ENCODE measurements at regions not wholly inside any gene's neighbourhood (a gene's known extent, or its start where the extent isn't known, plus 50 kb on each side); places are given as distances from the start of the nearest gene placed in this dataset.

- 0 out of 4 replicates have a peak overlapping the region, but pooled peaks of 1 of the 2 experiments have one; percentile 36 for H4K8ac ChIP-seq (ENCODE audit: low read depth in 2 of 2, low read length in 2 of 2)
- H3K9ac ChIP-seq (ENCODE audit: low read depth, low read length): no peak overlapping the region
- POLR2A ChIA-PET (ENCODE audit: unreplicated experiment): no interaction called here
- H3K4me1 ChIP-seq (ENCODE audit: control insufficient read depth, insufficient read depth, low read length): peaks cover 10% of the 10 kb centered on the region
- 0 out of 2 replicates have a peak, but pooled peaks cover 4% of the 10 kb centered on the region for H3K9me1 ChIP-seq (ENCODE audit: insufficient read depth, low read length)
- no TSS peak for BruUV-seq (replicated peaks)
- H3K4me2 ChIP-seq (ENCODE audit: low read depth, low read length): no peak overlapping the region
- intact Hi-C loops (cut with micrococcal nuclease): no loop called here
- H2AK5ac ChIP-seq (ENCODE audit: low read depth, low read length): 0 out of 2 replicates have a peak overlapping the region, but pooled peaks have one; percentile 20
- DNase-seq: no peak
- no peak overlapping the region for H3K56ac ChIP-seq (ENCODE audit: extremely low read depth, insufficient read depth, low read length)
- no peaks in the 10 kb centered on the region for H3K36me3 ChIP-seq (ENCODE audit: control insufficient read depth, insufficient read depth, low read length)
- H3K23ac ChIP-seq (ENCODE audit: low read depth, low read length): no peak overlapping the region
- H3K27ac ChIP-seq (ENCODE audit: insufficient read depth, low read length): no peak overlapping the region
- no peak overlapping the region for H2BK5ac ChIP-seq (ENCODE audit: low read depth, low read length, poor library complexity, severe bottlenecking)
- peak overlapping the region; percentile 15; the same call in 1 of the 3 replicates for H2BK15ac ChIP-seq (ENCODE audit: low read depth, low read length)
- TF ChIP-seq NFE2L2 (IDR thresholded peaks at IDR 0.05; ENCODE audit: low read depth, low read length): no peak
- TF ChIP-seq RFX5 (IDR thresholded peaks at IDR 0.05; ENCODE audit: low read depth, low read length): no peak
- no peak for TF ChIP-seq MAZ (IDR thresholded peaks at IDR 0.05; ENCODE audit: borderline replicate concordance, low read depth, low read length)
- no peak for TF ChIP-seq CTCF (conservative IDR thresholded peaks at IDR 0.05; ENCODE audit: low read depth, low read length)
- no peak for TF ChIP-seq RAD21 (IDR thresholded peaks at IDR 0.05; ENCODE audit: low read length)
- no peak for TF ChIP-seq MXI1 (IDR thresholded peaks at IDR 0.05; ENCODE audit: borderline replicate concordance, low read depth, low read length)
- TF ChIP-seq RCOR1 (IDR thresholded peaks at IDR 0.05; ENCODE audit: insufficient replicate concordance, low read length): no peak
- no peak for TF ChIP-seq MAFK (IDR thresholded peaks at IDR 0.05; ENCODE audit: low read depth, low read length)
- no peak for TF ChIP-seq ELK1 (IDR thresholded peaks at IDR 0.05; ENCODE audit: borderline replicate concordance, low read depth, low read length)
- TF ChIP-seq BHLHE40 (IDR thresholded peaks at IDR 0.05; ENCODE audit: low read depth, low read length): no peak
- TF ChIP-seq CEBPB (IDR thresholded peaks at IDR 0.05; ENCODE audit: low read depth, low read length): no peak
- TF ChIP-seq CHD1 (IDR thresholded peaks at IDR 0.05; ENCODE audit: low read depth, low read length): no peak
- no peak for TF ChIP-seq FOS (IDR thresholded peaks at IDR 0.05; ENCODE audit: low read depth, low read length)
- TF ChIP-seq USF2 (IDR thresholded peaks at IDR 0.05; ENCODE audit: low read depth, low read length): no peak
- H2AFZ ChIP-seq (replicated peaks; ENCODE audit: low read length, poor library complexity): no peak overlapping the region
- WGBS, 2 experiments (ENCODE audit: extremely low coverage in 2 of 2, insufficient read length in 1 of 2): 100% methylated on average over 1 of the region's 5 CpGs; no CpG with 5 or more reads in 1 of the 2 experiments
- H3K4me3 ChIP-seq (ENCODE audit: insufficient read depth, low read depth, low read length): no peak overlapping the region
- H4K5ac ChIP-seq (ENCODE audit: low read depth, low read length): peak overlapping the region; percentile 29; the same call in 1 of the 2 replicates
- peak overlapping the region; percentile 64; the same call in 1 of the 2 replicates for H2BK120ac ChIP-seq (ENCODE audit: low read depth, low read length)
- 0 out of 2 replicates have a peak overlapping the region, but pooled peaks have one; percentile 7 for H3K18ac ChIP-seq (ENCODE audit: low read depth, low read length)
- H3K9me3 ChIP-seq (ENCODE audit: control insufficient read depth, insufficient read depth, low read length): peaks cover 4% of the 10 kb centered on the region
- no peak overlapping the region for H4K91ac ChIP-seq (ENCODE audit: insufficient read depth, low read depth, low read length)
- no peak overlapping the region for H2AK9ac ChIP-seq (replicated peaks; ENCODE audit: low read depth, low read length, poor library complexity)
- H2BK20ac ChIP-seq (ENCODE audit: low read depth, low read length): no peak overlapping the region
- in situ Hi-C loops (cut with MboI; ENCODE audit: low sequenced_read_pairs): no loop called here
- H3K79me1 ChIP-seq (ENCODE audit: low read depth in 1 of 2, low read length in 2 of 2): no peaks in the 10 kb centered on the region
- H3K4ac ChIP-seq (ENCODE audit: low read depth, low read length): peak overlapping the region; percentile 35
- H4K20me1 ChIP-seq (ENCODE audit: insufficient read depth, low read length): no peaks in the 10 kb centered on the region
- H3K14ac ChIP-seq (replicated peaks; ENCODE audit: low read depth, low read length): 0 out of 2 replicates have a peak overlapping the region, but pooled peaks have one; percentile 10
- CTCF ChIA-PET: interaction anchor here (0.6 to 1.0 kb wide), 2 partner anchors 13 to 226 kb away, joined by 3 to 4 read pairs; no protein-coding TSS in a partner anchor
- dilution Hi-C loops (cut with HindIII; ENCODE audit: low sequenced_read_pairs, unreplicated experiment): no loop called here
- no peaks in the 10 kb centered on the region for H3K27me3 ChIP-seq (ENCODE audit: control insufficient read depth, insufficient read depth, low read length)
- no peak for ATAC-seq (ENCODE audit: low read depth)
These were observed 93.7 kb upstream of the TSC22D2 start for GRCh38 chr3:150314248-150315004.

Data from IMR-90 (cell line).